ENCODE measurements at regions not wholly inside any gene's neighbourhood (a gene's known extent, or its start where the extent isn't known, plus 50 kb on each side); places are given as distances from the start of the nearest gene placed in this dataset.

- H2BK12ac ChIP-seq (ENCODE audit: low read depth, low read length) = no peak overlapping the region
- H4K5ac ChIP-seq (ENCODE audit: insufficient read length, low read depth, low read length) = no peak overlapping the region
- no peak overlapping the region for H4K91ac ChIP-seq (replicated peaks; ENCODE audit: insufficient read length, low read length)
- no peak overlapping the region for H2AFZ ChIP-seq (ENCODE audit: low read length)
- H3K79me2 ChIP-seq (ENCODE audit: control insufficient read depth in 1 of 2, insufficient read depth in 2 of 2, low read length in 2 of 2) = no peaks in the 10 kb centered on the region
- H2BK120ac ChIP-seq (replicated peaks; ENCODE audit: low read depth, low read length) = no peak overlapping the region
- H3K4me3 ChIP-seq (ENCODE audit: extremely low read depth in 1 of 4, insufficient read depth in 2 of 4, low read depth in 3 of 4, low read length in 4 of 4) = no peak overlapping the region
- no peaks in the 10 kb centered on the region for H3K36me3 ChIP-seq (ENCODE audit: control insufficient read depth in 2 of 4, insufficient read depth in 4 of 4, low read length in 3 of 4)
- H3K56ac ChIP-seq (replicated peaks; ENCODE audit: insufficient read length, low read depth, low read length) = no peak overlapping the region
- FAIRE-seq = no peak
- H2AK5ac ChIP-seq (ENCODE audit: low read depth, low read length) = no peak overlapping the region
- H3K4ac ChIP-seq (replicated peaks; ENCODE audit: insufficient read length, low read depth, low read length) = no peak overlapping the region
- H3K23ac ChIP-seq (ENCODE audit: insufficient read length) = no peak overlapping the region
- ChIA-PET POLR2A (ENCODE audit: partially characterized antibody) (no interaction called here), CTCF (ENCODE audit: partially characterized antibody) (no interaction called here)
- H3K9ac ChIP-seq (replicated peaks in 1 of 4; ENCODE audit: extremely low read depth in 1 of 4, low read depth in 3 of 4, low read length in 3 of 4) = no peak overlapping the region
- no peak overlapping the region for H3K18ac ChIP-seq (ENCODE audit: extremely low read depth, low read length)
- H3K27me3 ChIP-seq (replicated peaks in 1 of 4; ENCODE audit: control insufficient read depth in 3 of 4, extremely low read depth in 1 of 4, insufficient read depth in 3 of 4, low read length in 3 of 4) = no peaks in the 10 kb centered on the region
- H4K8ac ChIP-seq (ENCODE audit: extremely low read depth, insufficient read depth, low read length) = no peak overlapping the region
- H3K79me1 ChIP-seq (ENCODE audit: low read depth, low read length) = no peaks in the 10 kb centered on the region
- no peak overlapping the region for H2BK5ac ChIP-seq (ENCODE audit: low read depth, low read length)
- H2BK20ac ChIP-seq (ENCODE audit: low read length) = no peak overlapping the region
- WGBS, 2 experiments (ENCODE audit: extremely low coverage in 1 of 2, insufficient coverage in 1 of 2, insufficient read length in 1 of 2, insufficient replicate concordance in 2 of 2, low coverage in 1 of 2, low lambda C conversion rate in 2 of 2, missing lambda C conversion rate in 1 of 2) = 64% methylated on average over 7 of the region's 7 CpGs; no CpG with 5 or more reads in 1 of the 2 experiments
- no peak overlapping the region for H3K27ac ChIP-seq (ENCODE audit: low read depth, low read length)
- no peak for DNase-seq (ENCODE audit: low read depth in 1 of 2, low spot score in 2 of 2)
- H3K23me2 ChIP-seq (ENCODE audit: low read depth, low read length) = peaks cover 2% of the 10 kb centered on the region; the same call in 1 of the 2 replicates
- H4K20me1 ChIP-seq (replicated peaks in 1 of 2; ENCODE audit: control insufficient read depth in 1 of 2, insufficient read depth in 2 of 2, low read length in 2 of 2) = no peaks in the 10 kb centered on the region
- no peaks in the 10 kb centered on the region for H3K9me3 ChIP-seq (ENCODE audit: insufficient read depth in 2 of 2, low read depth in 1 of 2, low read length in 1 of 2)
- no peak overlapping the region for H2BK15ac ChIP-seq (ENCODE audit: low read length)
- H3K4me2 ChIP-seq (ENCODE audit: insufficient read depth in 1 of 2, low read depth in 2 of 2, low read length in 2 of 2) = no peak overlapping the region
- no peaks in the 10 kb centered on the region for H3K4me1 ChIP-seq (replicated peaks in 1 of 4; ENCODE audit: control insufficient read depth in 3 of 4, insufficient read depth in 4 of 4, low read length in 3 of 4)
- H3K14ac ChIP-seq (ENCODE audit: insufficient read length) = peak overlapping the region; percentile 94
- TF ChIP-seq SP2 (IDR thresholded peaks at IDR 0.05; ENCODE audit: low read length) (no peak), NANOG (IDR thresholded peaks at IDR 0.05; ENCODE audit: insufficient read depth, low read depth, low read length, poor library complexity, severe bottlenecking) (no peak), SUZ12 (IDR thresholded peaks at IDR 0.05; ENCODE audit: low read length) (no peak), KDM5A (IDR thresholded peaks at IDR 0.05; ENCODE audit: low read length) (no peak), EZH2 (IDR thresholded peaks at IDR 0.05; ENCODE audit: low read depth, low read length, severe bottlenecking) (no peak), RAD21 (IDR thresholded peaks at IDR 0.05 in 1 of 2, conservative IDR thresholded peaks at IDR 0.05 in 1 of 2; ENCODE audit: low read depth in 2 of 2, low read length in 2 of 2) (no peak), USF2 (IDR thresholded peaks at IDR 0.05; ENCODE audit: low read length) (no peak), TBP (IDR thresholded peaks at IDR 0.05; ENCODE audit: low read depth, low read length) (no peak), BRCA1 (IDR thresholded peaks at IDR 0.05; ENCODE audit: low read depth, low read length) (no peak), GABPA (IDR thresholded peaks at IDR 0.05; ENCODE audit: borderline replicate concordance, insufficient read depth, low read length) (no peak), JUND (IDR thresholded peaks at IDR 0.05; ENCODE audit: low read length) (no peak)
These were observed 131.8 kb upstream of the USP15 start for GRCh38 chr12:62128175-62128975.
